ENCODE measurements at regions not wholly inside any gene's neighbourhood (a gene's known extent, or its start where the extent isn't known, plus 50 kb on each side); places are given as distances from the start of the nearest gene placed in this dataset.

- Mint-ChIP-seq H3K27ac (no peak overlapping the region), H3K36me3 (ENCODE audit: low read depth) (no peaks in the 10 kb centered on the region), H3K9me3 (peaks cover 7% of the 10 kb centered on the region), H3K4me1 (peaks cover 28% of the 10 kb centered on the region), H3K4me3 (no peak overlapping the region), H3K27me3 (ENCODE audit: low read depth) (no peaks in the 10 kb centered on the region)
- TF ChIP-seq CTCF (IDR thresholded peaks at IDR 0.05; ENCODE audit: unreplicated experiment in 3 of 3) = no peak
Observed at GRCh38 chr2:128769457-128770142, 450.9 kb upstream of the HS6ST1 start.

DNA sequence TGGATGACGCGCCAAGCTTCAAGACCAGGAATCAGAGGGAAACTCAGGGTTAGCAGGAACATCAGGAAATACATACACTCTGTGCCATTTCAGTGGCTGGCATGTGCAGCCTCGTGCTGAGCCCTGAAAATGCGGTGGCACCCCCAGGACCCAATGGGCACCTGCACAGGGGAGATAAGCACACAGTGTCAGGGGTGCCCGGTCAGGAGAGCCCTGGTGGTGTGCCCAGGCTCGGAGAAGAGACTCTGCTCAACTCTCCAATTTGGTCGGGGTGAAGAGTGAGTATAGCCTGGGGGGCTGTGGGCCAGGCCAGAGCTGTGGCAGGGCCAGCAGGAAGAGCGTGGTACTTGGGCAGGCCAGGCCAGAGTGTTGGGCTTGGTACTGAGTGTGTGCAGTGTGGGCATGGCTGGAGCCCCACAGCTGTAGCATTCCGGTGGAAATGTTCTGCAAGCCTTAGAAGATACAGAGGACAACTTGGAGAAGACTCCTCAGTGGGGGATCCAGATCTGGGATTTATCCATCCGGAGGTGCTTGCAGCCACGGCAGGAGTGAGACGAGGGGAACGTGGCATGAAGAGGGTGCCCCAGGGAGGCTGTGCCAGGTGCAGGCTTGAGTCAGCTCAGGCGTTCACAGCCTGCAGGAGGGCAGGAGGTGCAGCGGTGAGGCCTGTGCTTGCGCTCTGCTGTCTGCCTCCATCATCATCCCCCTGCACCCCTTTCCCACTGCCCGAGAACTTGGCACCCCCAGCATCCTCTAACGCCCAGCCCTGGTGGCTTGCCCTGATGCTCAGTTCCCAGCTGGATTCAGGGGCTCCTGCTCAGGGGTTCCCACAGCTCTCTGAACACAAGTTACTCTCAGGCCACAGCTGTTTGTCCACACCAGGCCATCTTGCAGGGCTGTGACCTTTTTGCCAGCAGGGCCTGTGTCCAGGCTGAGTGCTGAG lies 451.7 kb upstream of the HS6ST1 start:
- no peaks in the 10 kb centered on the region for H3K36me3 Mint-ChIP-seq (ENCODE audit: low read depth)
- H3K9me3 Mint-ChIP-seq = no peaks in the 10 kb centered on the region
- H3K4me1 Mint-ChIP-seq = peaks cover 36% of the 10 kb centered on the region
- no peak overlapping the region for H3K4me3 Mint-ChIP-seq
- H3K27me3 Mint-ChIP-seq (ENCODE audit: low read depth) = peaks cover 6% of the 10 kb centered on the region
- no peak for TF ChIP-seq CTCF (IDR thresholded peaks at IDR 0.05; ENCODE audit: unreplicated experiment in 3 of 3)
- H3K27ac Mint-ChIP-seq = no peak overlapping the region

- Mint-ChIP-seq H3K27me3 (ENCODE audit: low read depth) (peaks cover 12% of the 10 kb centered on the region), H3K36me3 (ENCODE audit: low read depth) (no peaks in the 10 kb centered on the region), H3K27ac (no peak overlapping the region)
Observed at GRCh38 chr2:128771401-128771800, 452.7 kb upstream of the HS6ST1 start.

GRCh38 chr2:128772671-128773070 lies 454.0 kb upstream of the HS6ST1 start:
- no peaks in the 10 kb centered on the region for H3K9me3 Mint-ChIP-seq
- peaks cover 12% of the 10 kb centered on the region for H3K27me3 Mint-ChIP-seq (ENCODE audit: low read depth)
- H3K4me3 Mint-ChIP-seq = no peak overlapping the region
- H3K36me3 Mint-ChIP-seq (ENCODE audit: low read depth) = no peaks in the 10 kb centered on the region
- H3K27ac Mint-ChIP-seq = no peak overlapping the region
- TF ChIP-seq CTCF (IDR thresholded peaks at IDR 0.05; ENCODE audit: unreplicated experiment in 3 of 3) = no peak
- H3K4me1 Mint-ChIP-seq = peaks cover 42% of the 10 kb centered on the region

More at GRCh38 chr2:128771401-128771800, 452.7 kb upstream of the HS6ST1 start:
- Mint-ChIP-seq H3K4me3 (no peak overlapping the region), H3K4me1 (peaks cover 37% of the 10 kb centered on the region), H3K9me3 (no peaks in the 10 kb centered on the region)
- TF ChIP-seq CTCF (IDR thresholded peaks at IDR 0.05; ENCODE audit: unreplicated experiment in 3 of 3) = no peak

GRCh38 chr2:128773641-128774319 lies 455.1 kb upstream of the HS6ST1 start:
- Mint-ChIP-seq H3K27ac (no peak overlapping the region), H3K4me1 (peaks cover 37% of the 10 kb centered on the region), H3K27me3 (ENCODE audit: low read depth) (peaks cover 15% of the 10 kb centered on the region), H3K36me3 (ENCODE audit: low read depth) (no peaks in the 10 kb centered on the region), H3K4me3 (no peak overlapping the region), H3K9me3 (no peaks in the 10 kb centered on the region)
- TF ChIP-seq CTCF (IDR thresholded peaks at IDR 0.05; ENCODE audit: unreplicated experiment in 3 of 3) = no peak

Measured in nephron (organoid).